Peyer's patch (tissue), 4 donors: ENCODE measurements at regions not wholly inside any gene's neighbourhood (a gene's known extent, or its start where the extent isn't known, plus 50 kb on each side); places are given as distances from the start of the nearest gene placed in this dataset.

Experiments
- DNase-seq, 3 donors: peaks; one replicate each; pipeline ENCODE4 v3.0.0-alpha.2; 2017 to 2019
- H3K27ac ChIP-seq, 4 donors: fragments of 200-600 bp; sonication (generic); one replicate each; pipeline ENCODE4 v1.5.1; 2016 to 2019
- H3K27me3 ChIP-seq, 2 donors: fragments of 200-600 bp; sonication (generic); one replicate each; pipeline ENCODE4 v1.5.1; 2019
- H3K36me3 ChIP-seq, 3 donors: fragments of 200-600 bp; sonication (generic); one replicate each; pipeline ENCODE4 v1.5.1; 2016 to 2019
- H3K4me1 ChIP-seq, 4 donors: fragments of 200-600 bp; sonication (generic); one replicate each; pipeline ENCODE4 v1.5.1; 2016 to 2019
- H3K4me3 ChIP-seq, 4 donors: fragments of 200-600 bp; sonication (generic); 1 replicate in 3 of 4; 2 replicates in 1 of 4; pipeline ENCODE4 v1.5.1; 2016 to 2019; ENCODE audit warnings: mild to moderate bottlenecking in 1 of 4
- H3K9me3 ChIP-seq, 4 donors: fragments of 200-600 bp; sonication (generic); one replicate each; pipeline ENCODE4 v1.5.1; 2016 to 2019; ENCODE audit warnings: mild to moderate bottlenecking in 1 of 4
- CTCF ChIP-seq, 6 experiments: fragments of 450-650 bp in 4 of 6; fragments of 200-600 bp in 2 of 6; sonication (generic) in 1 of 6; IDR thresholded peaks; one replicate each; pipeline ENCODE4 v1.5.1; 2017 to 2019; ENCODE audit warnings: antibody characterized with exemption in 6 of 6, mild to moderate bottlenecking in 3 of 6, moderate library complexity in 1 of 6
- POLR2A ChIP-seq, 2 donors: fragments of 450-650 bp; IDR thresholded peaks; one replicate each; pipeline ENCODE4 v1.5.1; 2017; ENCODE audit warnings: antibody characterized with exemption in 2 of 2, mild to moderate bottlenecking in 2 of 2, moderate library complexity in 2 of 2

GRCh38 chr2:3098231-3098630 is 279.4 kb downstream of the EIPR1 start:
- Histone ChIP-seq H3K4me3 (no peak overlapping the region), H3K27me3 (no peaks in the 10 kb centered on the region), H3K4me1 (no peaks in the 10 kb centered on the region), H3K27ac (no peak overlapping the region), H3K9me3 (no peaks in the 10 kb centered on the region), H3K36me3 (no peaks in the 10 kb centered on the region)
- no peak for DNase-seq
- TF ChIP-seq POLR2A (IDR thresholded peaks at IDR 0.05) (no peak), CTCF (IDR thresholded peaks at IDR 0.05) (no peak)

- Histone ChIP-seq H3K4me3 (no peak overlapping the region), H3K27ac (no peak overlapping the region), H3K36me3 (no peaks in the 10 kb centered on the region), H3K9me3 (no peaks in the 10 kb centered on the region), H3K27me3 (no peaks in the 10 kb centered on the region), H3K4me1 (no peaks in the 10 kb centered on the region)
- DNase-seq = no peak
- TF ChIP-seq POLR2A (IDR thresholded peaks at IDR 0.05) (no peak), CTCF (IDR thresholded peaks at IDR 0.05) (no peak)
Measured at GRCh38 chr2:3097804-3098203, 279.8 kb downstream of the EIPR1 start.

GRCh38 chr2:3094999-3095958 is 282.3 kb downstream of the EIPR1 start:
- no peak for TF ChIP-seq POLR2A (IDR thresholded peaks at IDR 0.05)
- Histone ChIP-seq H3K4me3 (no peak overlapping the region), H3K36me3 (no peaks in the 10 kb centered on the region), H3K27ac (no peak overlapping the region), H3K4me1 (no peaks in the 10 kb centered on the region), H3K9me3 (no peaks in the 10 kb centered on the region), H3K27me3 (no peaks in the 10 kb centered on the region)
- no peak for DNase-seq

GRCh38 chr2:3094318-3094717 is 283.3 kb downstream of the EIPR1 start:
- Histone ChIP-seq H3K27ac (no peak overlapping the region), H3K9me3 (peaks cover 0 to 3% (median 0%) of the 10 kb centered on the region in 4 donors), H3K4me3 (no peak overlapping the region), H3K36me3 (no peaks in the 10 kb centered on the region), H3K27me3 (no peaks in the 10 kb centered on the region), H3K4me1 (no peaks in the 10 kb centered on the region)
- no peak for DNase-seq
- no peak for TF ChIP-seq POLR2A (IDR thresholded peaks at IDR 0.05)

GRCh38 chr2:3091696-3092095 is 285.9 kb downstream of the EIPR1 start:
- no peak overlapping the region for H3K4me3 ChIP-seq
- no peak for DNase-seq
- H3K27me3 ChIP-seq = no peaks in the 10 kb centered on the region
- H3K4me1 ChIP-seq = no peaks in the 10 kb centered on the region
- peaks cover 0 to 9% (median 1%) of the 10 kb centered on the region in 4 donors for H3K9me3 ChIP-seq
- H3K36me3 ChIP-seq = no peaks in the 10 kb centered on the region
- no peak for TF ChIP-seq CTCF (IDR thresholded peaks at IDR 0.05)
- TF ChIP-seq POLR2A (IDR thresholded peaks at IDR 0.05) = no peak
- H3K27ac ChIP-seq = no peak overlapping the region

GRCh38 chr2:3082705-3083104 is 294.9 kb downstream of the EIPR1 start:
- no peaks in the 10 kb centered on the region for H3K27me3 ChIP-seq
- H3K27ac ChIP-seq = no peak overlapping the region
- H3K4me1 ChIP-seq = no peaks in the 10 kb centered on the region
- no peaks in the 10 kb centered on the region for H3K36me3 ChIP-seq
- no peak overlapping the region for H3K4me3 ChIP-seq
- no peak for TF ChIP-seq CTCF (IDR thresholded peaks at IDR 0.05)
- no peak for TF ChIP-seq POLR2A (IDR thresholded peaks at IDR 0.05)
- no peak for DNase-seq
- H3K9me3 ChIP-seq = no peaks in the 10 kb centered on the region
